ENCODE measurements at regions not wholly inside any gene's neighbourhood (a gene's known extent, or its start where the extent isn't known, plus 50 kb on each side); places are given as distances from the start of the nearest gene placed in this dataset.

DNA sequence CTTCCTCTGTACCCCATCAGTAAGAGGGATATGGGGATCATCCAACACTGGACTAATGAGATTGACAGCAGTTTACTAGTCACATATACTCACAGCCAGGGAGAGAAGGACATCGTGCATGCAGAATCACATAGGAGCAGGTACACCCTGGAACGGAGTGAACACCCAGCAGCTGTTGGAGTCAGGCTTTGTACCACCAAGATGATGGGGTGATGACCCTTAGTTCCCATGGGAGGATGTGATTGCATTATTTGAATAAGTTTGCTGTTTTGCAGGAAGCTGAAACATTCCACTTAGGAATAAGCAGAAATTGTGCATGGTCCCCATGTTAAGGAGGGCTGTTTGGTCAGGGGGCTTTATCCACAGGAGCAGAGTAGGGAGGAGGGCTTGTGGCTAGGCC, 482.7 kb upstream of the PDZRN3 start:
- TF ChIP-seq, protein P1, sequence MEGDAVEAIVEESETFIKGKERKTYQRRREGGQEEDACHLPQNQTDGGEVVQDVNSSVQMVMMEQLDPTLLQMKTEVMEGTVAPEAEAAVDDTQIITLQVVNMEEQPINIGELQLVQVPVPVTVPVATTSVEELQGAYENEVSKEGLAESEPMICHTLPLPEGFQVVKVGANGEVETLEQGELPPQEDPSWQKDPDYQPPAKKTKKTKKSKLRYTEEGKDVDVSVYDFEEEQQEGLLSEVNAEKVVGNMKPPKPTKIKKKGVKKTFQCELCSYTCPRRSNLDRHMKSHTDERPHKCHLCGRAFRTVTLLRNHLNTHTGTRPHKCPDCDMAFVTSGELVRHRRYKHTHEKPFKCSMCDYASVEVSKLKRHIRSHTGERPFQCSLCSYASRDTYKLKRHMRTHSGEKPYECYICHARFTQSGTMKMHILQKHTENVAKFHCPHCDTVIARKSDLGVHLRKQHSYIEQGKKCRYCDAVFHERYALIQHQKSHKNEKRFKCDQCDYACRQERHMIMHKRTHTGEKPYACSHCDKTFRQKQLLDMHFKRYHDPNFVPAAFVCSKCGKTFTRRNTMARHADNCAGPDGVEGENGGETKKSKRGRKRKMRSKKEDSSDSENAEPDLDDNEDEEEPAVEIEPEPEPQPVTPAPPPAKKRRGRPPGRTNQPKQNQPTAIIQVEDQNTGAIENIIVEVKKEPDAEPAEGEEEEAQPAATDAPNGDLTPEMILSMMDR (IDR thresholded peaks at IDR 0.05) = no peak
- TF ChIP-seq POLR2A (IDR thresholded peaks at IDR 0.05) (no peak), POLR2AphosphoS5 (IDR thresholded peaks at IDR 0.05) (no peak)

All from prostate gland (tissue), 2 donors.